OCI-LY3 (cell line): ENCODE measurements at regions not wholly inside any gene's neighbourhood (a gene's known extent, or its start where the extent isn't known, plus 50 kb on each side); places are given as distances from the start of the nearest gene placed in this dataset.

Experiments
- H2AFZ ChIP-seq: fragments of 200-600, 300-600 bp; shearing (Covaris generic); 2 replicates; pipeline ENCODE4 v1.6.0; 2014; ENCODE audit warnings: antibody characterized with exemption, low read depth, low read length
- H3K27ac ChIP-seq: fragments of 200-600, 300-600 bp; sonication (generic); 2 replicates; pipeline ENCODE4 v1.5.1; 2014; ENCODE audit warnings: mild to moderate bottlenecking, low read length, moderate library complexity, mixed read lengths
- H3K27me3 ChIP-seq: fragments of 200-600, 300-600 bp; sonication (generic); 2 replicates; pipeline ENCODE4 v1.6.1; 2014; ENCODE audit warnings: low read depth, low read length, mixed read lengths
- H3K36me3 ChIP-seq: fragments of 200-600, 300-600 bp; sonication (generic); replicated peaks from 2 replicates; pipeline ENCODE3; 2014; ENCODE audit warnings: low read depth, low read length, mixed read lengths
- H3K4me1 ChIP-seq: fragments of 300-600, 200-600 bp; sonication (generic); 2 replicates; pipeline ENCODE4 v1.6.1; 2014; ENCODE audit warnings: low read length, mixed read lengths
- H3K4me2 ChIP-seq: fragments of 200-600, 300-600 bp; sonication (generic); 2 replicates; pipeline ENCODE4 v1.6.1; 2014; ENCODE audit warnings: low read length, mixed read lengths
- H3K4me3 ChIP-seq: fragments of 300-600, 200-600 bp; sonication (generic); 2 replicates; pipeline ENCODE4 v1.5.1; 2014; ENCODE audit warnings: antibody characterized with exemption, mild to moderate bottlenecking, low read length, moderate library complexity
- H3K79me2 ChIP-seq: fragments of 300-600, 200-600 bp; shearing (Covaris generic); 2 replicates; pipeline ENCODE4 v1.6.1; 2014; ENCODE audit warnings: mild to moderate bottlenecking, low read length, mixed read lengths
- H3K9ac ChIP-seq: fragments of 300-600, 200-600 bp; shearing (Covaris generic); 2 replicates; pipeline ENCODE4 v1.6.0; 2014; ENCODE audit warnings: mild to moderate bottlenecking, low read length, moderate library complexity
- H3K9me3 ChIP-seq: fragments of 200-600, 300-600 bp; shearing (Covaris generic); 2 replicates; pipeline ENCODE4 v1.6.1; 2014; ENCODE audit warnings: low read length, mixed read lengths; ENCODE audit not compliant: insufficient read depth
- H4K20me1 ChIP-seq: fragments of 200-600, 300-600 bp; sonication (generic); 2 replicates; pipeline ENCODE4 v1.6.1; 2016; ENCODE audit warnings: low read length, mixed read lengths; ENCODE audit not compliant: insufficient read depth
- CTCF ChIP-seq: fragments of 200-600, 300-600 bp; sonication (generic); IDR thresholded peaks from 2 replicates; pipeline ENCODE4 v1.5.1; 2014; ENCODE audit warnings: antibody characterized with exemption, low read length, low read depth
- EZH2phosphoT487 ChIP-seq: fragments of 200-600 bp; shearing (Covaris generic); IDR thresholded peaks from 2 replicates; pipeline ENCODE4 v1.6.1; 2018; ENCODE audit warnings: antibody characterized with exemption, mixed run types, low read depth

- H3K9ac ChIP-seq = no peak overlapping the region
- TF ChIP-seq EZH2phosphoT487 = no peak
- TF ChIP-seq CTCF = no peak
- no peak overlapping the region for H3K4me3 ChIP-seq
These were observed 326.9 kb downstream of the CNTN3 start for GRCh38 chr3:74287557-74287956.

GRCh38 chr3:74282202-74282601 is 332.3 kb downstream of the CNTN3 start:
- H3K27ac ChIP-seq = no peak overlapping the region
- H3K9me3 ChIP-seq = no peaks in the 10 kb centered on the region
- no peak overlapping the region for H2AFZ ChIP-seq
- no peaks in the 10 kb centered on the region for H3K36me3 ChIP-seq
- H3K79me2 ChIP-seq = no peaks in the 10 kb centered on the region
- no peak overlapping the region for H3K9ac ChIP-seq
- no peaks in the 10 kb centered on the region for H3K27me3 ChIP-seq
- H4K20me1 ChIP-seq = no peaks in the 10 kb centered on the region
- no peak for TF ChIP-seq EZH2phosphoT487
- no peak for TF ChIP-seq CTCF
- no peak overlapping the region for H3K4me2 ChIP-seq
- no peaks in the 10 kb centered on the region for H3K4me1 ChIP-seq
- no peak overlapping the region for H3K4me3 ChIP-seq

More at GRCh38 chr3:74287557-74287956, 326.9 kb downstream of the CNTN3 start:
- Histone ChIP-seq H3K27ac (no peak overlapping the region), H3K79me2 (no peaks in the 10 kb centered on the region), H3K4me1 (no peaks in the 10 kb centered on the region), H3K9me3 (no peaks in the 10 kb centered on the region), H3K36me3 (no peaks in the 10 kb centered on the region), H4K20me1 (no peaks in the 10 kb centered on the region), H3K4me2 (no peak overlapping the region), H3K27me3 (no peaks in the 10 kb centered on the region), H2AFZ (no peak overlapping the region)

- Histone ChIP-seq H3K4me3 (no peak overlapping the region), H3K4me1 (no peaks in the 10 kb centered on the region), H2AFZ (no peak overlapping the region), H3K27me3 (no peaks in the 10 kb centered on the region), H3K9me3 (no peaks in the 10 kb centered on the region), H3K27ac (no peak overlapping the region), H3K36me3 (no peaks in the 10 kb centered on the region), H3K79me2 (no peaks in the 10 kb centered on the region), H3K9ac (no peak overlapping the region), H4K20me1 (no peaks in the 10 kb centered on the region), H3K4me2 (no peak overlapping the region)
- TF ChIP-seq CTCF = no peak
These were observed 332.8 kb downstream of the CNTN3 start for GRCh38 chr3:74281705-74282104.

- Histone ChIP-seq H3K27ac (no peak overlapping the region), H3K79me2 (no peaks in the 10 kb centered on the region), H3K27me3 (no peaks in the 10 kb centered on the region), H3K4me1 (no peaks in the 10 kb centered on the region), H3K4me2 (no peak overlapping the region), H3K9ac (no peak overlapping the region), H2AFZ (no peak overlapping the region), H4K20me1 (no peaks in the 10 kb centered on the region), H3K36me3 (no peaks in the 10 kb centered on the region), H3K9me3 (no peaks in the 10 kb centered on the region), H3K4me3 (no peak overlapping the region)
- TF ChIP-seq CTCF (no peak), EZH2phosphoT487 (no peak)
These were observed 340.7 kb downstream of the CNTN3 start for GRCh38 chr3:74273555-74274402.
